ENCODE measurements at regions not wholly inside any gene's neighbourhood (a gene's known extent, or its start where the extent isn't known, plus 50 kb on each side); places are given as distances from the start of the nearest gene placed in this dataset.

- Histone ChIP-seq H3K27ac (ENCODE audit: low read depth in 1 of 2, low read length in 2 of 2) (no peak overlapping the region), H3K27me3 (ENCODE audit: control insufficient read depth in 4 of 4, insufficient read depth in 4 of 4, low read length in 3 of 4) (no peaks in the 10 kb centered on the region), H3K4me1 (ENCODE audit: control insufficient read depth in 4 of 4, insufficient read depth in 4 of 4, low read length in 3 of 4) (peaks cover 0 to 2% (median 0%) of the 10 kb centered on the region in 4 donors), H3K36me3 (ENCODE audit: control insufficient read depth in 4 of 4, insufficient read depth in 3 of 4, low read depth in 1 of 4, low read length in 3 of 4) (no peaks in the 10 kb centered on the region), H3K9me3 (ENCODE audit: control insufficient read depth in 4 of 4, low read length in 3 of 4) (no peaks in the 10 kb centered on the region), H3K4me3 (ENCODE audit: low read depth in 1 of 3, low read length in 3 of 3) (no peak overlapping the region), H3K9ac (ENCODE audit: low read depth in 1 of 2, low read length in 2 of 2) (no peak overlapping the region)
- TF ChIP-seq SP1 (IDR thresholded peaks at IDR 0.05) (no peak), YY1 (IDR thresholded peaks at IDR 0.05) (no peak), EGR1 (IDR thresholded peaks at IDR 0.05; ENCODE audit: low read depth in 2 of 2) (no peak), ZBTB33 (IDR thresholded peaks at IDR 0.05) (no peak), FOXA2 (IDR thresholded peaks at IDR 0.05) (no peak), TAF1 (conservative IDR thresholded peaks at IDR 0.05) (no peak), NR2F2 (IDR thresholded peaks at IDR 0.05) (no peak), MAX (IDR thresholded peaks at IDR 0.05) (no peak), FOXA1 (IDR thresholded peaks at IDR 0.05) (no peak), JUND (IDR thresholded peaks at IDR 0.05) (no peak), REST (IDR thresholded peaks at IDR 0.05) (no peak), GABPA (IDR thresholded peaks at IDR 0.05 in 1 of 2, conservative IDR thresholded peaks at IDR 0.05 in 1 of 2) (no peak), HNF4A (conservative IDR thresholded peaks at IDR 0.05) (no peak), CTCF (IDR thresholded peaks at IDR 0.05; ENCODE audit: low read depth, low read length, missing input control) (no peak), HNF4G (IDR thresholded peaks at IDR 0.05) (no peak), RAD21 (IDR thresholded peaks at IDR 0.05) (no peak)
- TF ChIP-seq, protein P1, sequence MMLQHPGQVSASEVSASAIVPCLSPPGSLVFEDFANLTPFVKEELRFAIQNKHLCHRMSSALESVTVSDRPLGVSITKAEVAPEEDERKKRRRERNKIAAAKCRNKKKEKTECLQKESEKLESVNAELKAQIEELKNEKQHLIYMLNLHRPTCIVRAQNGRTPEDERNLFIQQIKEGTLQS (IDR thresholded peaks at IDR 0.05), result no peak
- no peak for DNase-seq (ENCODE audit: low spot score)
- 93% methylated on average over 6 of the region's 6 CpGs for WGBS
These were observed 130.8 kb upstream of the TNFAIP3 start for GRCh38 chr6:137736048-137736818.
